GM18511 (cell line): ENCODE measurements at regions not wholly inside any gene's neighbourhood (a gene's known extent, or its start where the extent isn't known, plus 50 kb on each side); places are given as distances from the start of the nearest gene placed in this dataset.

Experiments
- ATAC-seq: cut with Tn5 transposase; IDR thresholded peaks from one replicate; pipeline ENCODE4 v1.9.1; 2021; ENCODE audit warnings: mild to moderate bottlenecking, moderate library complexity; ENCODE audit not compliant: unreplicated experiment

DNA sequence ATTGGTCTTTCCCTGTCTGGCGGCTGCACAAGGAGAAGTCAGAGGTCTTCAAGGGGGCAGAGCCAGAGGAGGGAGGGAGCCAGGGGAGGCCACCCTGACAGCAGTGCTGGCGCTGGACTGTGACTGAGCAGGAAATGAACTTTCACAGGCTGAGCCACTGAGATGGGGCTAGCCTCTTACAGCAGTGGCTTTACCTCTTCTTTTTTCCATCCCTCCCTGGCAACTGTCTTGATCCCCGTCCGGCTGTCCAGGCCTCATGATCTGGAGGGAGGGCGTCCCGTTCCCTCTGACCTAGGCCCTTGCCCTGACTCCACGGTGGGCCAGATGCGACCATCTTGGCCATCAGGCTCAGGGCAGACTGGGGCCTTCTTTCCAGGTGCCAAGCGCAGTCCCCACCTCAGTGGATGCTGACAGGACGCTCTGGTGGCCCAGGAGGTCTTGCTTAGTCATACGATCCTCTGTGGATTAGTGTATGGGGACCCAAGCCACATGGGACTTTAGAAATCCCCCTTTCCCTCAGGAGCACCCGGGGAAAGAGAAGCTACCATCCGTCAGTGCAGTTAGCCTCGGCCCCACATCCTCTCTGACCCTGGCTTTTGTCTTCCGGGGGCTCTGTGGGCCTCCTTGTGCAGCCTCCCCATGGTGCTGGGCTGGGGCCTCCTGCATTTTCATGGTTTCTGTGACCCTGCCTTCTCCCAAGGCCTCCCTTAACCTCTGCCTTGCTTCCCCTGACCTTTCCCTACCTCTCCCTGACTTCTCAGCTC, 57.4 kb upstream of the CCDC167 start:
- peak; percentile 33 for ATAC-seq

DNA sequence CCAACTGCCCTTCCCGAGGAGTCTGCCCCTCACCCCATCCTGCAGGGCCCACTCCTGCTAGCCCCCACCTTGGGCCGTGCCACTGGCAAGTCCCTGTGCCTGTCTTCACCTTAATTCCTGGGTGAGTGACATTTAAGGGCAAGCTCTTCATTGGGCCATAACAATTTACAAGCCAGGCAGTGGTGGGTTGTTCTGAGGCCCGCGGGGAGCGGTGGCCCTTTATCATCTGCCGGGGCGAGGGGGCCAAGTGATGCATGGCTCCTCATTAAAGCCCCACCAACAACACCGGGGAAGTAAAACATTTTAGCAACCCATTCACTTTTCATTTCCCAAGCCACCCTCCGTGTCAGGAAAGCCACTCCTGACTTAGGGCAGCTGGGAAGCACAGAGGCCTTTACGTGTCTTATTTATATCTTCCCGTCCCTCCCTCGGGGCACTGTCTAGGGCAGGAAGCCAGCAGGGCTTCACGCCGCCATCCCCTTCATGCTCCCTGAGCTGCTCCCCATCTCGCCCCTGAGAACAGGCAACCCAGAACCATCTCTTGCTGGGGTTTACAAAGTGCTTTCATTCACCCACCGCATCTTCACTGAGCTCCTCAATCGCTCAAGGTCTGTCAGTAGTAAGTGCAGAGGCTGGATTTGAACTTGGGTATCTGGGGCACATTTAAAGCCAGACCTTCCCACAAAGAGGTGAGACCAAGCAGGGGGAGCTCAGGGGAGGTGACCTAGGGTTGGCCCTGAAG, 55.5 kb upstream of the CCDC167 start:
- ATAC-seq = no peak

DNA sequence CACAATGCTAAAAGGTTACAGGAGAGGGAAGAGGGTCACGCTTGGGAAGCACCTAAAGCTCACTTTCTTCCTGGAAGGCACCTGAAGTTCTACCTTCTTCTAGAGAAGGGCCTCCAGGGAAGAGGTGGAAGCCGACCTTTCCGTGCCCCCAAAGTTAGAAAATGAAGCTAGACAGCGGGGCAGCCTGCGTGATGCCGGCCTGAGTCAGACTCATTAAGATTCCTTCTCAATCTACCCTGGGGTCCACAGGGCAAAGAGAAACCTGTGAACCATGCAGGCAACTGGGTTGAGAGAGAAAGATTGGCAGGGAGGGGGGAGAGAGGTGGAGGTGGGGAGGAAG, 54.8 kb upstream of the CCDC167 start:
- ATAC-seq = no peak

DNA sequence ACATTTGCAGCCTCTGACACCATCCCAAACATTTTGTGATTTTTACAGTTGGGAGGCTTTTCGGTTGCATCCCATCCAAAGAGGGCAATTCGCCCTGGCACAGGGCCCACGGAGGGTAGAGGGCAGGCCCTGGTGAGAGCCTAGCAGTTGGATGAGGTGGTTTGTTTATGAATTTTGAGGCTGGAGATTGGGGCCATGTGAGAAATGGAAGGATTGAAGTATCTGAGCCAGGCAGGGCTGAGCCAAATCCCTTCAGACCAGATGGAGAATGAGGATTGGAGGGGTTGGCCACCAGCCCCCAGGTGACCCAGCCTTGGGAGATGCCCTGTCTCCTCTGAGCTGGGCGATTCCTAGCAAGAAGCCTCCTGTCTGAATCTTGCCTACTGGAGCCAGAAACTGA, 52.6 kb upstream of the CCDC167 start:
- no peak for ATAC-seq

DNA sequence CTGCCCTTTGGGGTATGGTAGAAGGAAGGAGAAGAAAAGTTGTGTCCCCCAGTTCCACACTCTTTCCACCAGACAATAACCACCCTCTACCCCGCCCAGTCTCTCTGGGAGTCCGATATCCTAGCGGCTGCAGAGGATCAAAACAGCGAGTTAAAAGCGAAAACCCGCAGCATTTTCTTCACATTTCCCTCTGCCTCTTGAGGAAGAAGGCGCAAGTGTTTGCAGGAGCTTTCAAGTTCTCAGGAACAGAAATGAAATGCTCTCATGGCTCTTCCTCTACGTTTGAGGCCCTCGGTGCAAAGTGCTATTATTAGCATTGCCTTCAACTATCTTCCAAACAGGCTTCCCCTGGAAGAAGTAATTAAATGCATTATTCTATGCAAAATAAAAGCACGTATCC, 52.2 kb upstream of the CCDC167 start:
- ATAC-seq = no peak

DNA sequence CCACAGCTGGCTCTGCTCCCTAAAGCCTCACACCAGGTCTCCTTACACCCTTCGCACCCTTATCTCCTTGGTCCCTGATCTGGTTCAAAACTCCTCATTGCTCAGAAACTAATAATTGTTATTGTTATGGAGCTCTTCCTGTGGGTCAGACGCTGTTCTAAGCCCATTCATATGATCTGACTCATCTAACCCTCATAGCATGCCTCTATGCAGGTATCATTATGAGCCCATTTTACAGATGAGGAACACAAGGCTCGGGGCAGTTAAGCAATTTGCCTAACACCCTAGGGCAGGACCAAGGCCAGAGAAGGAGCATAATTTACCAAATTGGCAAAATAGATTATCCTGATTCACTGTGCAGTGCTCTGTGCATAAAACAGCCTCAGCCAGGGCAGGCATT, 51.8 kb upstream of the CCDC167 start:
- ATAC-seq = no peak

DNA sequence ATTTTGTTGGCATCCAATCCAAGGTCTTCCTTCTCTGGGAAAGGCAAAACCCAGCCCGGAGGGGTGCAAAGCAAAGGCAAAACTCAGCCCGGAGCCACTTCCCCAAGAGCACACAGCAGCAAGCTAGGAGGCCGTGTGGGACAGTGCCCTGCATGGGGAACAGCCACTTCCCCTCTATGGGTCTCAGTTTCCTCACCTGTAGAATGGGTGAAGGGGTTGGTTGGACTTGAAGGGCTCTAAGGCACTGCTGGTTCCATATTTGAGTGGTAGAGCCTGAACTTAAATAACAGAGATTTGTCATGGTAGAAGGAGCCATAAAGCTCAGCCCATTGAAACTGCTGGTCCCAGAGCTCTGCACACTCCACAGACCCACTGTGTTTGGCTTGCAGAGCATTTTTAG, 51.3 kb upstream of the CCDC167 start:
- no peak for ATAC-seq

DNA sequence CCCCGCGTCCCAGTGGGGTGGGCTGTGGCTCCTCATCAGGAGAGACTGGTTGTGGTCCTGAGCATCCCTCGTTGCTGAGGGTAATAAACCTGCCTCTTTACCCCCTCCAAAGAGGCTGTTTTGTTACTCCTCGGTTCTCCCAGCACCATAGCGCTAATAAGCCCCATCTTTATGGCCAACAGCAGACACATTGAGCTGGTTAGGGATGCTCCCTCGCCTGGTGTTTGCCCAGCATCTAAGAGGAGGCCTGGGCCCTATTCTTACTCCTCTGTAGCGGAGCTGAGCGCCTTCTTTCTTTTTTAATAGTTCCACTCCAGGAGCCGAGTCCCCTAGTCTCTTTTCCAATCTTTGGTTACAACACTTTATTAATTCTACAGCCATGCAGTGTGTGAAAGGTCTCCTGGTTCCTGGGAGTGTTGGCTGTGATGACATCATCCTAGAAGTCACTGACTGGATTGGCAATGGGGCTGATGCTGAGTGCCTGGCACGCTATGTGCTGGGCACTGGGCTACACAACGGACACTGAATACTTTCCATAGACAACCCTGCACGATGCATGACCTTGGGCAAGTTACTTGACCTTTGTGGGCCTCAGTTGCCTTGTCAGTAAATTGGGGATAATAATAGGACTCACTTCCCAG, 50.6 kb upstream of the CCDC167 start:
- ATAC-seq = no peak

DNA sequence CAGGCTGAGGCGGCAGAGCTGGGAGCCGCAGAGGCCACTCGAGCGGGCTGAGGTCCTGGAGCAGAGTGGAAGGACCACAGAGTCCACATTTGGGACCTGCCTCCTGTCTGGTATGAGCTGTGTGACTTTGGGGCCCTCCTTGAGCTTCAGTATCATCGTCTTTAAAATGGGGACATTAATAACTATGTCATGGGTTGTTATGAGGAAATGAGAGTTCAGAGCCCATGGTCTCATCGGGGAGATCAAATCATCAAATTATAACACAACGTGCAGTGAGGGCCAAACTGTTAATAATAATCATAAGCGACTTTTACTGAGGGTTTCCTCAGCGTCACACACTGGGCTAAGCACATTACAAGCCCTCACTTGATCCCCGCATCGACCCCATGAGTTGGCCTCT, 49.9 kb upstream of the CCDC167 start:
- ATAC-seq = no peak
